ENCODE measurements at regions not wholly inside any gene's neighbourhood (a gene's known extent, or its start where the extent isn't known, plus 50 kb on each side); places are given as distances from the start of the nearest gene placed in this dataset.
A peak's percentile ranks its signal among the peaks of the same experiment; 100 is the strongest.
"Not testable (repeated sequence)": the region's sequence is repeated elsewhere in the genome, so short reads cannot be mapped to it uniquely, and the experiment has no call there.

DNA sequence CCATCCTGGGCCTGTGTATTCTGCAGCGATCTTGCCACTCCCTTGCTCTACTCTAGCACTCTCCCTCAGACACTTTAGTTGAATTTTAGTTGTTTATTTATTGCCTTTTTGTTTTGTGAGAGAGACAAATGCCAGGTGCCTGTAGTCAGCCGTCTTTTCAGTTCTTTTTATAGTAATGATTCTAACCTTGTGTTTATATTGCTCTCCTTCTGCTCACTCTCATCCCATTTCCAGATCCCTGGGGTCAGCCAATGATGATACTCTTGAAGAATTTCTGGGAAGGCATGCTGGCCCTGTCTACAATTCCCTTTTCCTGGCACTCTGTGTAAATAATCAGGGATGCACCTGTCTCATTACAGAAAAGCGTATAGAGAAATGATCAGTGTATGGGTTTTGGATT lies 334.1 kb upstream of the MIS18BP1 start:
- H3K9me3 ChIP-seq: peaks cover 0 to 36% (median 17%) of the 10 kb centered on the region in 4 donors
- no peaks in the 10 kb centered on the region for H3K27me3 ChIP-seq
- H3K4me3 ChIP-seq: no peak overlapping the region
- no peaks in the 10 kb centered on the region for H3K4me1 ChIP-seq
- peak in 1 of 2 donors; percentile 8 for DNase-seq
- no peaks in the 10 kb centered on the region for H3K36me3 ChIP-seq
- intact Hi-C loops (cut with DNase I; ENCODE audit: low total_unique reads): no loop called here
- 61 to 72% (median 64%) methylated on average over 3 of the region's 3 CpGs for WGBS, 5 donors
- no peak for TF ChIP-seq CTCF (IDR thresholded peaks at IDR 0.05)
- TF ChIP-seq POLR2AphosphoS5 (IDR thresholded peaks at IDR 0.05): no peak
- H3K27ac ChIP-seq: no peak overlapping the region

DNA sequence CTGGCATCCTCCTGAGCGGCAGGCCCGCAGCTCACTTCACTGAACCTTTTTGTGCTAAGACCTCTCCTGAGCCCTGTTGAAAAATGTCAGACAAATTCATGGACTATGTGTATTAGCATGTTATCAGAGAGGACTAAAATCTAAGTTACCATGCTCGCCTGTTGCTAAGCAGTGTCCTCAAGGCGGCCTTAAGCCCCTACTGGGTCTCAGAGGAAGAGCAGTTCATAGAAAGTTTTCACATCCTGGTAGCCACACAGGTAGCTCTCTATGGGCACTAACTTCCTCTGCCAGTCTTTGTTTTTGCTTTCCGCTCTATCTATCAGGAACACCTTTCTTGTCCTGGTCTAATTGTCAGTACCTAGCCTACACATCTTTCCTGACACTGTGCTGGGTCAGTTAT lies 306.6 kb upstream of the MIS18BP1 start:
- no peak for DNase-seq
- Histone ChIP-seq H3K4me3 (no peak overlapping the region), H3K27ac (no peak overlapping the region), H3K4me1 (no peaks in the 10 kb centered on the region), H3K36me3 (no peaks in the 10 kb centered on the region), H3K9me3 (no peaks in the 10 kb centered on the region), H3K27me3 (no peaks in the 10 kb centered on the region)
- no peak for TF ChIP-seq CTCF (IDR thresholded peaks at IDR 0.05)
- no peak for TF ChIP-seq POLR2A (IDR thresholded peaks at IDR 0.05)
- TF ChIP-seq POLR2AphosphoS5 (IDR thresholded peaks at IDR 0.05): no peak
- no peak for TF ChIP-seq EP300 (IDR thresholded peaks at IDR 0.05)
- intact Hi-C loops (cut with DNase I; ENCODE audit: low total_unique reads): no loop called here
- 84 to 91% (median 86%) methylated on average over 5 of the region's 5 CpGs for WGBS, 5 donors

DNA sequence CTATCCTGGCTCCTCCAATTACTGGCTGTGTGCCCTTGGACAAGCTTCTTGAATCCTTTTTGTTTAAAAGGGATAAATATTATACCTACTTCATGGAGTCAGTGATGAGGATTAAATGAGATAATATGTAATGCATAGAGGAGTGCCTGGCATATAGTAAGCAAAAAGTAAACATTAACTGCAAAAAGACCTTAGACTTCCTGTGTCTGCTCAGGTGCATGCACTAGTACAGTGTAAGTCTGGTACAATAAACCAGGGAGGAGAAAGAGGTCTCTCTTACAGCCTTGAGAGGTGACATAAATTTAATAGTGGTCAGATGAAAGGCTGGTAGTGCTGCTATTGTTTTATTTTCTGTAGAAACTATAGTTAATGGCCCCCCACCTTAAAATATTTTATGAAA lies 305.2 kb upstream of the MIS18BP1 start:
- Histone ChIP-seq H3K36me3 (no peaks in the 10 kb centered on the region), H3K27me3 (no peaks in the 10 kb centered on the region), H3K9me3 (no peaks in the 10 kb centered on the region), H3K27ac (no peak overlapping the region), H3K4me1 (peaks cover 0 to 10% (median 0%) of the 10 kb centered on the region in 4 donors), H3K4me3 (no peak overlapping the region)
- no peak for DNase-seq
- intact Hi-C loops (cut with DNase I; ENCODE audit: low total_unique reads): no loop called here
- TF ChIP-seq POLR2A (IDR thresholded peaks at IDR 0.05) (no peak), CTCF (IDR thresholded peaks at IDR 0.05) (no peak), POLR2AphosphoS5 (IDR thresholded peaks at IDR 0.05) (no peak), EP300 (IDR thresholded peaks at IDR 0.05) (no peak)

DNA sequence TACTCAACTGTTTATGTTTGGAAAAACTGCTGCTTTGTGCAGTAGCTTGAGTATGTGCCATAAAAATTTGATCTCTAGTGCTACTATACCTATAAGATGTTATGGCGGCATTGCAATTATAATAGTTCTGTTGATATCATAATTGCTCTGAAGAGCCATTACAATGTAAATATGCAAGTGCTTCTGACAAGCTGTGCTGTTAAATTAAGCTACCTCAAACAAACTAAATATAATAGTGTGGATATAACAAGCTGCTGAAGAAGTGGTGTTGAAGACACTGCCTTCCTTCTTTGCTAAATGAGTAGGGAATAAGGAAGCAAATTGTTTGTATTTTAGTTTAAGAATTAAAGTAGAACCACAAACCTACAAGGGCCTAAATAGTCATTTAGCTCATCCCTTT lies 301.0 kb upstream of the MIS18BP1 start:
- 72 to 89% (median 77%) methylated on average over 1 of the region's 1 CpG for WGBS, 5 donors
- TF ChIP-seq POLR2AphosphoS5 (IDR thresholded peaks at IDR 0.05) (no peak), CTCF (IDR thresholded peaks at IDR 0.05) (no peak), POLR2A (IDR thresholded peaks at IDR 0.05) (no peak), EP300 (IDR thresholded peaks at IDR 0.05) (no peak)
- intact Hi-C loops (cut with DNase I; ENCODE audit: low total_unique reads): no loop called here
- H3K9me3 ChIP-seq: no peaks in the 10 kb centered on the region
- H3K27me3 ChIP-seq: no peaks in the 10 kb centered on the region
- H3K36me3 ChIP-seq: no peaks in the 10 kb centered on the region
- DNase-seq: no peak
- no peak overlapping the region for H3K4me3 ChIP-seq
- H3K27ac ChIP-seq: no peak overlapping the region
- H3K4me1 ChIP-seq: peaks cover 0 to 19% (median 0%) of the 10 kb centered on the region in 4 donors

DNA sequence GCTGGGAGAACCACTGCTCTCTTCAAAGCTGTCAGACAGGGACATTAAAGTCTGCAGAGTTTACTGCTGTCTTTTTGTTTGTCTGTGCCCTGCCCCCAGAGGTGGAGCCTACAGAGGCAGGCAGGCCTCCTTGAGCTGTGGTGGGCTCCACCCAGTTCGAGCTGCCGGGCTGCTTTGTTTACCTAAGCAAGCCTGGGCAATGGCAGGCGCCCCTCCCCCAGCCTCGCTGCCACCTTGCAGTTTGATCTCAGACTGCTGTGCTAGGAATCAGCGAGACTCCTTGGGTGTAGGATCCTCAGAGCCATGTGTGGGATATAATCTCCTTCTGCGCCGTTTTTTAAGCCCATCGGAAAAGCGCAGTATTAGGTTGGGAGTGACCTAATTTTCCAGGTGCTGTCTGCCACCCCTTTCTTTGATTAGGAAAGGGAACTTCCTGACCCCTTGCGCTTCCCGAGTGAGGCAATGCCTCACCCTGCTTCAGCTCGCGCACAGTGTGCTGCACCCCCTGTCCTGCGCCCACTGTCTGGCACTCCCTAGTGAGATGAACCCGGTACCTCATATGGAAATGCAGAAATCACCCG lies 298.3 kb upstream of the MIS18BP1 start:
- H3K27me3 ChIP-seq; H3K27ac ChIP-seq; DNase-seq; H3K9me3 ChIP-seq; intact Hi-C loops (cut with DNase I; ENCODE audit: low total_unique reads); H3K36me3 ChIP-seq: not testable (repeated sequence)
- Histone ChIP-seq H3K4me3 (peak overlapping the region; percentile 16 to 34 (median 22)), H3K4me1 (peaks cover 0 to 19% (median 0%) of the 10 kb centered on the region in 4 donors)
- WGBS, 5 donors: 35 to 60% (median 42%) methylated on average over 15 to 16 of the region's 16 CpGs
